Trophoblast cell (in vitro differentiated cells and primary cell): ENCODE measurements at regions not wholly inside any gene's neighbourhood (a gene's known extent, or its start where the extent isn't known, plus 50 kb on each side); places are given as distances from the start of the nearest gene placed in this dataset.

Source experiments
- DNase-seq, 2 donors: peaks; one replicate each; pipeline ENCODE4 v3.0.0-alpha.2; 2016
- H2AFZ ChIP-seq: 2 replicates; pipeline ENCODE4 v1.6.1; 2013; ENCODE audit warnings: low read length, moderate library complexity, mild to moderate bottlenecking; ENCODE audit not compliant: insufficient read depth, poor library complexity
- H2AK5ac ChIP-seq: 2 replicates; pipeline ENCODE4 v1.6.1; 2013; ENCODE audit warnings: mild to moderate bottlenecking, low read length
- H2BK120ac ChIP-seq: 2 replicates; pipeline ENCODE4 v1.6.1; 2013; ENCODE audit warnings: low read length, mild to moderate bottlenecking, moderate library complexity; ENCODE audit not compliant: insufficient read depth, poor library complexity
- H2BK12ac ChIP-seq: 2 replicates; pipeline ENCODE4 v1.6.1; 2013; ENCODE audit warnings: mild to moderate bottlenecking, low read length, moderate library complexity
- H2BK5ac ChIP-seq: 2 replicates; pipeline ENCODE4 v1.6.1; 2013; ENCODE audit warnings: low read length, low read depth, moderate library complexity, mild to moderate bottlenecking; ENCODE audit not compliant: poor library complexity
- H3K14ac ChIP-seq: 2 replicates; pipeline ENCODE4 v1.6.1; 2013; ENCODE audit warnings: mild to moderate bottlenecking, low read length
- H3K18ac ChIP-seq: 2 replicates; pipeline ENCODE4 v1.6.1; 2013; ENCODE audit warnings: mild to moderate bottlenecking, low read length
- H3K23ac ChIP-seq: 2 replicates; pipeline ENCODE4 v1.6.1; 2013; ENCODE audit warnings: low read length
- H3K27ac ChIP-seq: 2 replicates; pipeline ENCODE4 v1.5.1; 2013; ENCODE audit warnings: low read depth, mild to moderate bottlenecking, inconsistent platforms, low read length, moderate library complexity
- H3K27me3 ChIP-seq: 2 replicates; pipeline ENCODE4 v1.6.1; 2013; ENCODE audit warnings: inconsistent platforms, mild to moderate bottlenecking, low read length, moderate library complexity; ENCODE audit not compliant: insufficient read depth
- H3K36me3 ChIP-seq, 2 experiments: 1 replicate in 1 of 2; 2 replicates in 1 of 2; pipeline ENCODE4 v1.6.1; 2013; ENCODE audit warnings: low read length in 2 of 2, mild to moderate bottlenecking in 2 of 2, moderate library complexity in 1 of 2; ENCODE audit not compliant: insufficient read depth in 2 of 2, control insufficient read depth in 1 of 2
- H3K4ac ChIP-seq: 2 replicates; pipeline ENCODE4 v1.6.1; 2013; ENCODE audit warnings: low read depth, mild to moderate bottlenecking, low read length, moderate library complexity
- H3K4me1 ChIP-seq, 2 experiments: 1 replicate in 1 of 2; 2 replicates in 1 of 2; pipeline ENCODE4 v1.6.1; 2013; ENCODE audit warnings: low read length in 2 of 2, mild to moderate bottlenecking in 2 of 2, moderate library complexity in 1 of 2; ENCODE audit not compliant: insufficient read depth in 2 of 2, control insufficient read depth in 1 of 2
- H3K4me2 ChIP-seq: 2 replicates; pipeline ENCODE4 v1.6.1; 2013; ENCODE audit warnings: inconsistent platforms, mild to moderate bottlenecking, low read length, moderate library complexity
- H3K4me3 ChIP-seq: 2 replicates; pipeline ENCODE4 v1.5.1; 2013; ENCODE audit warnings: mild to moderate bottlenecking, low read depth, low read length, inconsistent platforms
- H3K79me1 ChIP-seq: one replicate; pipeline ENCODE4 v1.6.1; 2013; ENCODE audit warnings: low read length
- H3K79me2 ChIP-seq: 2 replicates; pipeline ENCODE4 v1.6.1; 2013; ENCODE audit warnings: low read length, mild to moderate bottlenecking; ENCODE audit not compliant: control insufficient read depth, insufficient read depth, poor library complexity
- H3K9ac ChIP-seq: 2 replicates; pipeline ENCODE4 v1.6.1; 2013; ENCODE audit warnings: mild to moderate bottlenecking, low read length
- H3K9me3 ChIP-seq: 2 replicates; pipeline ENCODE4 v1.6.1; 2013; ENCODE audit warnings: low read depth, mild to moderate bottlenecking, control low read depth, inconsistent platforms, low read length; ENCODE audit not compliant: insufficient read depth
- H4K12ac ChIP-seq: 2 replicates; pipeline ENCODE4 v1.6.1; 2013; ENCODE audit warnings: low read depth, mild to moderate bottlenecking, low read length, moderate library complexity
- H4K8ac ChIP-seq: 2 replicates; pipeline ENCODE4 v1.6.1; 2013; ENCODE audit warnings: low read depth, mild to moderate bottlenecking, low read length, moderate library complexity
- H4K91ac ChIP-seq: one replicate; pipeline ENCODE4 v1.6.1; 2013; ENCODE audit warnings: low read depth, mild to moderate bottlenecking, low read length, moderate library complexity
- WGBS: extraction: QIAGEN DNeasy Blood & Tissue Kit; methylation state at CpG from one replicate; pipeline ENCODE4 v1.1.7; 2013; ENCODE audit warnings: missing lambda C conversion rate; ENCODE audit not compliant: insufficient read length, insufficient coverage; ENCODE audit errors: extremely low coverage; 5-methylcytosine and 5-hydroxymethylcytosine counted together

DNA sequence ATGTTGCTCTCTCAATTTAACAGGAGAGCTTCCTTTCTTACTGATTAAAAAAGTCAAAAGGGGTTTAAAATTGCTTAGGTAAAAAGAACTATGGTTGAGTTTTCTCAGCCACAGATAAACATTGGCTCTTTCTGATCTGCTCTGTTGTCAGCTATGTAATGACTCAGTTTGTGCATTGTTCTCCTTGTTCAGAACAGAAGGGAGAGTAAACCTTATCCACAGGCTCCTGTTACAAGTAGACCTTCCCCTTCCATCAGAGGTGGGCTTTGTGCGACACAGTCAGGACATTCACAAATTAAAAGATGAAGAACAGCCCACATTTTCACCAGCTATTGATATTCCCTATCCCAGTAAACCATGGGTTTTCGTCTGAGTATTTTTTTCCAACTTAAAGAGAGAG is 236.3 kb upstream of the SEMA6A start:
- Histone ChIP-seq H3K4me1 (peaks cover 0 to 2% of the 10 kb centered on the region in 2 experiments), H2AFZ (no peak overlapping the region), H2BK5ac (no peak overlapping the region), H3K79me2 (no peaks in the 10 kb centered on the region), H3K27me3 (no peaks in the 10 kb centered on the region), H3K9ac (no peak overlapping the region), H3K18ac (no peak overlapping the region), H4K8ac (no peak overlapping the region), H2BK12ac (no peak overlapping the region), H3K14ac (no peak overlapping the region), H4K91ac (no peak overlapping the region), H3K4ac (no peak overlapping the region), H3K79me1 (peaks cover 2% of the 10 kb centered on the region), H3K23ac (no peak overlapping the region), H3K27ac (peak overlapping the region; percentile 58), H3K36me3 (no peaks in the 10 kb centered on the region), H3K4me3 (no peak overlapping the region), H2AK5ac (no peak overlapping the region), H2BK120ac (no peak overlapping the region), H3K9me3 (no peaks in the 10 kb centered on the region), H4K12ac (no peak overlapping the region), H3K4me2 (no peak overlapping the region)
- DNase-seq, result no peak
- no CpG with 5 or more reads among the region's 2 CpGs for WGBS

DNA sequence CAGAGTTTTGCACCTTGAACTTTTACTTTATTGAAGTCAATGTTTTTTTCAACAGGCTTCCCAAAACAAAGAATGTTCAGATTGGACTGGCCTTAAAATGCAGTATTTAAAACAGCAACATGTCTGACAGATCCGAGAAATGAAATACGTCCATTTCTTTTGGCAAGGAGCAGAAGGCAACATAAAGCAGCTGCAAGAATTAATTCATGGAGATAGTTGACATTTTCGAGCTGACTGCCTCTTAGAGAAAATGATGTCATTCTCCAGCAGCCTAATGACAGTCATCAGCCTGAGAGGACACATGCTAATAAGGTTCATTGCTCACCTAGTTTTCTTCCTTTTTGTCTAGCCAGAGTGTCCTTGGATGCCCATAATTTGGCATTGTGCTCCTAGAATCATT is 232.2 kb upstream of the SEMA6A start:
- H3K27me3 ChIP-seq, result no peaks in the 10 kb centered on the region
- H2BK12ac ChIP-seq, result no peak overlapping the region
- H2BK5ac ChIP-seq, result no peak overlapping the region
- no peak overlapping the region for H3K4me3 ChIP-seq
- H2BK120ac ChIP-seq, result no peak overlapping the region
- no CpG with 5 or more reads among the region's 3 CpGs for WGBS
- no peak overlapping the region for H2AFZ ChIP-seq
- H2AK5ac ChIP-seq, result no peak overlapping the region
- no peak overlapping the region for H4K8ac ChIP-seq
- H3K36me3 ChIP-seq, result no peaks in the 10 kb centered on the region
- no peak overlapping the region for H3K9ac ChIP-seq
- H3K4me2 ChIP-seq, result no peak overlapping the region
- no peak overlapping the region for H4K12ac ChIP-seq
- H3K27ac ChIP-seq, result no peak overlapping the region
- no peak for DNase-seq
- no peak overlapping the region for H3K4ac ChIP-seq
- H3K79me2 ChIP-seq, result no peaks in the 10 kb centered on the region
- no peaks in the 10 kb centered on the region for H3K9me3 ChIP-seq
- H3K4me1 ChIP-seq, result peaks cover 0 to 2% of the 10 kb centered on the region in 2 experiments
- H3K18ac ChIP-seq, result no peak overlapping the region
- no peak overlapping the region for H3K23ac ChIP-seq
- H4K91ac ChIP-seq, result no peak overlapping the region
- peaks cover 2% of the 10 kb centered on the region for H3K79me1 ChIP-seq
- H3K14ac ChIP-seq, result no peak overlapping the region

DNA sequence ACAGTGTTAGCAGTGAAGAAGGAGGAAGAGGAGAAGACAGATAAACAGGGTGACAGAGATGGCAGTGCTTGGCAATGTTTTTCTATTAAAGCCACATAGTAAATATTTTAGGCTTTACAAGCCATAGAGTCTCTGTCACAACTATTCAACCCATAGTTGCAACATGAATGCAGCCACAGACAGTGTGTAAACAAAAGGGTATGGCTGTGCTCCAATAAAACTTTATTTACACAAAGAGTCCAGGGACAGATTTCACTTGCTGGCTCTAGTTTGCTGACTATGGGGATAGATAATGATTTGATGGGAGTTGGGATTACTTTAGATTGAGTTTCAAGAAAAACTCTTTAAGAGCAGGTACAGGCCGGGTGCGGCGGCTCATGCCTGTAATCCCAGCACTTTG is 224.8 kb upstream of the SEMA6A start:
- no peak overlapping the region for H2BK120ac ChIP-seq
- no peak overlapping the region for H2BK12ac ChIP-seq
- no CpG with 5 or more reads among the region's 3 CpGs for WGBS
- no peak for DNase-seq
- no peaks in the 10 kb centered on the region for H3K79me1 ChIP-seq
- H3K18ac ChIP-seq, result no peak overlapping the region
- H3K23ac ChIP-seq, result no peak overlapping the region
- no peak overlapping the region for H3K4me2 ChIP-seq
- no peak overlapping the region for H3K27ac ChIP-seq
- H2AFZ ChIP-seq, result no peak overlapping the region
- no peak overlapping the region for H2AK5ac ChIP-seq
- no peak overlapping the region for H4K8ac ChIP-seq
- H3K14ac ChIP-seq, result no peak overlapping the region
- no peaks in the 10 kb centered on the region for H3K36me3 ChIP-seq
- no peak overlapping the region for H2BK5ac ChIP-seq
- H3K79me2 ChIP-seq, result no peaks in the 10 kb centered on the region
- H3K27me3 ChIP-seq, result no peaks in the 10 kb centered on the region
- H3K9me3 ChIP-seq, result no peaks in the 10 kb centered on the region
- no peak overlapping the region for H4K12ac ChIP-seq
- H4K91ac ChIP-seq, result no peak overlapping the region
- H3K4ac ChIP-seq, result no peak overlapping the region
- H3K4me3 ChIP-seq, result no peak overlapping the region
- no peak overlapping the region for H3K9ac ChIP-seq
- H3K4me1 ChIP-seq, result no peaks in the 10 kb centered on the region

DNA sequence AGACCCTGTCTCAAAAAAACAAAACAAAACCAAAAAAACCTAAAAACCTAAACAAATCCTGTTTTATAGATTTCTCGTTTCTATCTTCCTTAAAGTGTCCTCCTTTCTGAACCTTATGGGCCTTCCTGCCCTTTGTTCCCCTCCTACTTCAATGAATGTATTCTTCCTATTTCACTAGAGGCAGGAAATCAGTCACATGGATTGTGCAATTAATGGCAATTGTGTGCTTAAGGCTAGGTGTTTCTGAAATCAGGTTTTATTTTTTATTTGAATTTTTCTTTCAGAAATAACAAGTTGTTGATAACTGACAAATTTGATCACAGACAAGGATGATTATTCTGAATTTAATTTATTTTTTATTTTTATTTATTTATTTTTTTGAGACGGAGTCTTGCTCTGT is 220.6 kb upstream of the SEMA6A start:
- no peak overlapping the region for H2BK12ac ChIP-seq
- H3K4me2 ChIP-seq, result no peak overlapping the region
- H3K23ac ChIP-seq, result no peak overlapping the region
- no peaks in the 10 kb centered on the region for H3K79me2 ChIP-seq
- no peak overlapping the region for H3K27ac ChIP-seq
- WGBS, result 100% methylated on average over 1 of the region's 2 CpGs
- H3K9me3 ChIP-seq, result no peaks in the 10 kb centered on the region
- no peak overlapping the region for H2BK5ac ChIP-seq
- no peak overlapping the region for H3K14ac ChIP-seq
- no peak overlapping the region for H3K4me3 ChIP-seq
- no peak for DNase-seq
- H3K27me3 ChIP-seq, result no peaks in the 10 kb centered on the region
- no peaks in the 10 kb centered on the region for H3K36me3 ChIP-seq
- no peak overlapping the region for H4K12ac ChIP-seq
- H4K91ac ChIP-seq, result no peak overlapping the region
- no peak overlapping the region for H3K18ac ChIP-seq
- no peak overlapping the region for H4K8ac ChIP-seq
- no peak overlapping the region for H3K9ac ChIP-seq
- H2BK120ac ChIP-seq, result no peak overlapping the region
- H3K4ac ChIP-seq, result no peak overlapping the region
- H2AK5ac ChIP-seq, result no peak overlapping the region
- H2AFZ ChIP-seq, result no peak overlapping the region
- H3K79me1 ChIP-seq, result no peaks in the 10 kb centered on the region
- H3K4me1 ChIP-seq, result no peaks in the 10 kb centered on the region
